ENCODE measurements at regions not wholly inside any gene's neighbourhood (a gene's known extent, or its start where the extent isn't known, plus 50 kb on each side); places are given as distances from the start of the nearest gene placed in this dataset.

GRCh38 chr1:17877316-17877715, 122.2 kb downstream of the ACTL8 start:
- intact Hi-C loops (cut with DNase I; ENCODE audit: low total_unique reads) = no loop called here
- 72 to 88% (median 81%) methylated on average over 7 to 8 of the region's 8 CpGs for whole genome bisulfite sequencing, 5 donors
- Histone ChIP-seq H3K36me3 (no peaks in the 10 kb centered on the region), H3K4me3 (no peak overlapping the region), H3K27me3 (replicated peaks in 1 of 7) (peaks cover 0 to 30% (median 0%) of the 10 kb centered on the region in 7 donors), H3K4me1 (no peaks in the 10 kb centered on the region), H3K9me3 (no peaks in the 10 kb centered on the region), H3K27ac (no peak overlapping the region)
- peak; percentile 41 for DNase-seq
- no peak for TF ChIP-seq POLR2A (IDR thresholded peaks at IDR 0.05)
- TF ChIP-seq CTCF (IDR thresholded peaks at IDR 0.05 in 8 of 11, conservative IDR thresholded peaks at IDR 0.05 in 3 of 11) = no peak
- no peak for TF ChIP-seq POLR2AphosphoS5 (IDR thresholded peaks at IDR 0.05)

DNA sequence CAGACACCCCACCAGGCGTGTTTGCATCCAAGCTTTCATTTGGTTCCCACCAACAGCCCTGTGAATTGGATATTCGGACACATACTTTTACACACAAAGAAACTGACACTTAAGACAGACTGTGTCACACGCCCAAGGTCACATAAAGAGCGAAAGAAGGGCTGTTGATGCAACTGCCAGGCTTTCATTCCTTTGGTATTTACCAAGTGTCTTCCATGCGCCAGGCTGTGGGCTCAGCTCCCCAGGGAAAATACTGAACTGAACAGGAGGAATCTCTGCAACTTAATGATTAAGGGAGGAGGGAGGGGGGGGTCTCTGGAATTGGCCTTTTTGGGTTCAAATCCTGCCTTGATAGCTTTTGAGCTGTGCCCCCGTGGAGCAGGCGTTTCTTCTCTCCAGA, 122.8 kb downstream of the ACTL8 start:
- Histone ChIP-seq H3K27me3 (replicated peaks in 1 of 7) (peaks cover 0 to 31% (median 0%) of the 10 kb centered on the region in 7 donors), H3K4me3 (no peak overlapping the region), H3K4me1 (no peaks in the 10 kb centered on the region), H3K36me3 (no peaks in the 10 kb centered on the region), H3K27ac (no peak overlapping the region), H3K9me3 (no peaks in the 10 kb centered on the region)
- WGBS, 5 donors = 71 to 84% (median 81%) methylated on average over 7 of the region's 7 CpGs
- TF ChIP-seq POLR2A (IDR thresholded peaks at IDR 0.05) = no peak
- TF ChIP-seq CTCF (IDR thresholded peaks at IDR 0.05 in 8 of 11, conservative IDR thresholded peaks at IDR 0.05 in 3 of 11) = no peak
- TF ChIP-seq POLR2AphosphoS5 (IDR thresholded peaks at IDR 0.05) = no peak
- DNase-seq = peak; percentile 17
- intact Hi-C loops (cut with DNase I; ENCODE audit: low total_unique reads) = no loop called here

GRCh38 chr1:17878837-17879236, 123.7 kb downstream of the ACTL8 start:
- Histone ChIP-seq H3K9me3 (no peaks in the 10 kb centered on the region), H3K4me3 (no peak overlapping the region), H3K27me3 (replicated peaks in 1 of 7) (peaks cover 0 to 31% (median 0%) of the 10 kb centered on the region in 7 donors), H3K36me3 (no peaks in the 10 kb centered on the region), H3K27ac (no peak overlapping the region), H3K4me1 (no peaks in the 10 kb centered on the region)
- 52 to 65% (median 63%) methylated on average over 3 of the region's 3 CpGs for WGBS, 5 donors
- DNase-seq = peak; percentile 3
- TF ChIP-seq CTCF (IDR thresholded peaks at IDR 0.05 in 8 of 11, conservative IDR thresholded peaks at IDR 0.05 in 3 of 11) (no peak), POLR2AphosphoS5 (IDR thresholded peaks at IDR 0.05) (no peak), POLR2A (IDR thresholded peaks at IDR 0.05) (no peak)
- intact Hi-C loops (cut with DNase I; ENCODE audit: low total_unique reads) = no loop called here

DNA sequence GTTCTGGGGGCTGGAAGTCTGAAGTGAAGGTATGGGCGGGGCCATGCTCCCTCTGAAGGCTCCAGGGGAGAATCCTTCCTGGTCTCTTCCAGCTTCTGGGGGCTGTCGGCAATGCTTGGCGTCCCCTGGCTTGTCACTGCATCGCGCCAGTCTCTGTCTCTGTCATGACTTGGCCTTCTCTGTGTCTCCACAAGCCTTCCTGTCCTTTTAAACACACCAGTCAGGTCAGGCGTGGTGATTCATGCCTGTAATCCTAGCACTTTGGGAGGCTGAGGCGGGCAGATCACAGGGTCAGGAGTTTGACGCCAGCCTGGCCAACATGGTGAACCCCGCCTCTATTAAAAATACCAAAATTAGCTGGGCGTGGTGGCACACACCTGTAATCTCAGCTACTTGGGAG, 125.3 kb downstream of the ACTL8 start:
- Histone ChIP-seq H3K4me3 (no peak overlapping the region), H3K27me3 (replicated peaks in 1 of 7) (peaks cover 0 to 31% (median 0%) of the 10 kb centered on the region in 7 donors), H3K9me3 (no peaks in the 10 kb centered on the region), H3K4me1 (no peaks in the 10 kb centered on the region), H3K27ac (no peak overlapping the region), H3K36me3 (no peaks in the 10 kb centered on the region)
- WGBS, 5 donors = 79 to 88% (median 84%) methylated on average over 10 of the region's 10 CpGs
- no peak for TF ChIP-seq POLR2A (IDR thresholded peaks at IDR 0.05)
- no peak for TF ChIP-seq POLR2AphosphoS5 (IDR thresholded peaks at IDR 0.05)
- TF ChIP-seq CTCF (IDR thresholded peaks at IDR 0.05 in 8 of 11, conservative IDR thresholded peaks at IDR 0.05 in 3 of 11) = no peak
- peak; percentile 16 for DNase-seq
- intact Hi-C loops (cut with DNase I; ENCODE audit: low total_unique reads) = no loop called here

Data from spleen (tissue), 11 donors.